ENCODE measurements at regions not wholly inside any gene's neighbourhood (a gene's known extent, or its start where the extent isn't known, plus 50 kb on each side); places are given as distances from the start of the nearest gene placed in this dataset.

DNA sequence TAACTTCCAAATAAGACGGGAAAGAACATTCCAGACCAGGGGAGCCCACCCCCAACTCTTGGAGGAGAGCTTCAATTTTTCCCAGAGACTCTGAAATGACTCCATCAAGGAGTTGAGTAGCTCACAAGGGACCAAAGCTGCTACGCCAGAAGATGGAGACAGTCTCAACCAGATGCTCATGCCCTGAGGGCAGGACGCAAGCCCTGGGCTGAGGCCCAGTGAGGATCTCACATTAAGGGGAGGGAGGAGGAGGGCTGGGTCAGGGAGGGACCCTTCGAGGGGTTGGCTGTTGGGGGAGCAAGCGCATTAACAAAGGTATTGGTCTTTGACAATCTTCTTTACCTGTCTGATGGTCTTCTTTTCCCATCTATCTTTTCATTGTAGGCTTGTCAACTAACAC, 141.3 kb upstream of the SLC1A4 start:
- Histone ChIP-seq H3K27ac (no peak overlapping the region), H3K27me3 (no peaks in the 10 kb centered on the region), H3K4me1 (peaks cover 38% of the 10 kb centered on the region), H3K9ac (no peak overlapping the region), H3K4me2 (no peak overlapping the region), H3K9me3 (no peaks in the 10 kb centered on the region), H3K36me3 (no peaks in the 10 kb centered on the region), H4K20me1 (no peaks in the 10 kb centered on the region), H3K4me3 (no peak overlapping the region)
- no peak for TF ChIP-seq Cebpa-rat (IDR thresholded peaks at IDR 0.05)

DNA sequence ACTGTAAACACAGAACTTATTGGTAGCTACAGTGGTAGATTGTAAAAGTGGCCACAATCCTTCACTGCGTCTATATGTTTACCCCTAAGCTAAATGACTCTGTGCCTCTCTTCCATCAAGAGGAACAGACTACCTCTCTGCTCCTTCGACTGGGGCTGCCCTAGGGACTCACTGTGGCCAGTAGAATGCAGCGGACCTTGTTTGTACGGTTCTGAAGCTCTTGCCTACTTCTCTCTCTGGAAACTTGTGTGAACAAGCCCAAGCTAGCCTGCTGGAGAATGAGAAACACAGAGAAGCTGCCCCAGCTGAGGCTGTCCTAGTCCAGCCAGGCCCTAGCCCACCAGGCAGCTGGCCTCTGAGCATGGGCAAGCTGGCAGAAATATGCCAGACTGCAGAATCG, 140.8 kb upstream of the SLC1A4 start:
- H3K27me3 ChIP-seq: no peaks in the 10 kb centered on the region
- peaks cover 43% of the 10 kb centered on the region for H3K4me1 ChIP-seq
- TF ChIP-seq Cebpa-rat (IDR thresholded peaks at IDR 0.05): no peak
- no peak overlapping the region for H3K4me3 ChIP-seq
- H3K9me3 ChIP-seq: no peaks in the 10 kb centered on the region
- no peak overlapping the region for H3K9ac ChIP-seq
- H3K4me2 ChIP-seq: 0 out of 2 replicates have a peak overlapping the region, but pooled peaks have one; percentile 3
- H3K36me3 ChIP-seq: no peaks in the 10 kb centered on the region
- H4K20me1 ChIP-seq: no peaks in the 10 kb centered on the region
- 0 out of 2 replicates have a peak overlapping the region, but pooled peaks have one; percentile 2 for H3K27ac ChIP-seq

DNA sequence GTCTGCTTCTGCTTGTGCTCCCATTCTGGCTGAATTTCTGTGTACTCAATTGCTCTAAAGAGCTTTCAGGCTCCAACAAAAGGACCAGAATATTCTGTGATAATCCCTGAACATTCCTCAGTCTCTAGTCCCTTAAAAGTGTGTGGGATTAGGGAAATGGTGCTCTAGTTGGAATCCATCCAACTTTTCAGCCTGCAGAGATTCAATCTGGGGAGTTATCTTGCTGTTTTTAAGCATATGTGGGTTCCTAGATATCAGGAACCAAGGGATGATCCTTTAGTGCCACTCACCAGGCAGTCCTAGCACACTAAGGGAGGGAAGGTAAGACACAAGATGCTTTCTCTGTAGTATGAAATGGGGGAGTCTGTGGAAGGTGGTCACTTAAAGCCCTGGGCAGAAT, 140.3 kb upstream of the SLC1A4 start:
- H3K36me3 ChIP-seq: no peaks in the 10 kb centered on the region
- H3K27ac ChIP-seq: 0 out of 2 replicates have a peak overlapping the region, but pooled peaks have one; percentile 2
- H3K4me2 ChIP-seq: no peak overlapping the region
- no peak overlapping the region for H3K4me3 ChIP-seq
- no peak for TF ChIP-seq Cebpa-rat (IDR thresholded peaks at IDR 0.05)
- H3K4me1 ChIP-seq: peaks cover 48% of the 10 kb centered on the region
- H3K9ac ChIP-seq: no peak overlapping the region
- no peaks in the 10 kb centered on the region for H3K9me3 ChIP-seq
- H4K20me1 ChIP-seq: no peaks in the 10 kb centered on the region
- H3K27me3 ChIP-seq: no peaks in the 10 kb centered on the region

DNA sequence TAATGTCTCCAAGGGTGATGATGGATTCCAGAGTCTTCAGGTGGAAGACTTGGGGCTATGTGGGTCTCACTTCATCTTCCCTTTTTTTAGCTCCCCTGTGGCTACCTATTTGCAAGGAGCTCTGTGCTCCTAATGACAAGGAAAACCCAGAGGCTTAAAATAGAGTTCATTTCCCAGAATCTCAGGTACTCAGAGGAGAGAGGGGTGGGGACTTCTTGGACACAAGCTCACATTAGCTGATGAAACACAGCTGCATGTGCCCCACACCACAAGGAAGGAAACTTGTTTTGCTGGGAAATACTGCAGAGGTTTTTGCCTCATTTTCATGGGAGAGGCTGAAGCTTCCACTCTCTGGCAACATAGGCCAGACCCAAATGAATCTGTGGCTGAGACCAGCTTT, 138.6 kb upstream of the SLC1A4 start:
- no peak for TF ChIP-seq Cebpa-rat (IDR thresholded peaks at IDR 0.05)
- no peak overlapping the region for H3K9ac ChIP-seq

DNA sequence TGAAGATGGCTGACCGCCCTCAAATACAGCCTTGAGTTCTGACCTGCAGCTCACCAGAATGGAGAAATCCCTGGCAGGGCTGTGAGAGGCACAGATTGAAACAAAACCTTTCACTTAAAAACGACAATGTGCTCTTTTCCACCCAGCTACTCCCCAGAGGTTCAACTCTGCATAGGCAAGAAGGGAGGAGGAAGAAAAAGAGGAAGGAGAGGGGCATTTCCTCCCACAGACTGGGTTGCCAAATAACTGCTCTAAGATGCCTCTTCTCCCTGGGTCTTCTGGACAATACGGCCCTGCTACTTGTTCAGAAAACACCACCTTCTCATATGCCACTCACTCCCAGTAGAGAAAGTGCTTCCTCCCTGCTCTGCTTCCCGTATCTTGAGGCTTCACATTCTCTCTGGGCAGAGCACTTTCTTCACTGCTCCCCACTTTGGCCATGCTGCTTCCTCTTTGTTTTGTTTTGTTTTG, 136.4 kb upstream of the SLC1A4 start:
- Histone ChIP-seq H3K4me2 (peak overlapping the region; percentile 76), H3K27ac (peak overlapping the region; percentile 82)
- no peak for TF ChIP-seq Cebpa-rat (IDR thresholded peaks at IDR 0.05)

More for the DNA sequence above, 138.6 kb upstream of the SLC1A4 start:
- Histone ChIP-seq H3K4me2 (no peak overlapping the region), H3K27me3 (no peaks in the 10 kb centered on the region), H3K4me3 (no peak overlapping the region), H3K9me3 (no peaks in the 10 kb centered on the region), H3K27ac (no peak overlapping the region), H3K4me1 (peaks cover 51% of the 10 kb centered on the region), H3K36me3 (no peaks in the 10 kb centered on the region), H4K20me1 (no peaks in the 10 kb centered on the region)

DNA sequence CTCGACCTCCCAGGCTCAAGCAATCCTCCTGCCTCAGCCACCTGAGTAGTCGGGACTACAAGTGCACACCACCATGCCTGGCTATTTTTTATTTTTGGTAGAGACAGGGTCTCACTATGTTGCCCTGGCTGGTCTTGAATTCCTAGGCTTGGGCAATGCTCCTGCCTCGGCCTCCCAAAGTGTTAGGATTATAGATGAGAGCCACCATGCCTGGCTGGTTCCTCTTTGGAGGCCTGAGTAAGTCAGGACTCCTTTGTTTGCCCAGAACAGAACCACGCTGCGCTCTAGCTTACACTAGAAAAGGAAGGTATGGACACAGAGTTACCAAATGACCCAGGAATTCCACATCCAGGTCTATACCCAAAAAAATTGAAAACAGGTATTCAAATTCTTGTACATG, 135.9 kb upstream of the SLC1A4 start:
- H4K20me1 ChIP-seq: no peaks in the 10 kb centered on the region
- peaks cover 58% of the 10 kb centered on the region for H3K4me1 ChIP-seq
- peak overlapping the region; percentile 29; the same call in 1 of the 2 replicates for H3K4me3 ChIP-seq
- no peaks in the 10 kb centered on the region for H3K9me3 ChIP-seq
- peak overlapping the region; percentile 82 for H3K27ac ChIP-seq
- peak overlapping the region; percentile 76 for H3K4me2 ChIP-seq
- peak overlapping the region; percentile 53; the same call in 1 of the 2 replicates for H3K9ac ChIP-seq
- peaks cover 21% of the 10 kb centered on the region for H3K27me3 ChIP-seq
- no peak for TF ChIP-seq Cebpa-rat (IDR thresholded peaks at IDR 0.05)
- H3K36me3 ChIP-seq: no peaks in the 10 kb centered on the region

More for the DNA sequence above, 136.4 kb upstream of the SLC1A4 start:
- peaks cover 16% of the 10 kb centered on the region for H3K27me3 ChIP-seq
- no peaks in the 10 kb centered on the region for H3K9me3 ChIP-seq
- no peaks in the 10 kb centered on the region for H3K36me3 ChIP-seq
- peak overlapping the region; percentile 53 for H3K9ac ChIP-seq
- H3K4me3 ChIP-seq: peak overlapping the region; percentile 29; the same call in 1 of the 2 replicates
- peaks cover 54% of the 10 kb centered on the region for H3K4me1 ChIP-seq
- H4K20me1 ChIP-seq: no peaks in the 10 kb centered on the region

DNA sequence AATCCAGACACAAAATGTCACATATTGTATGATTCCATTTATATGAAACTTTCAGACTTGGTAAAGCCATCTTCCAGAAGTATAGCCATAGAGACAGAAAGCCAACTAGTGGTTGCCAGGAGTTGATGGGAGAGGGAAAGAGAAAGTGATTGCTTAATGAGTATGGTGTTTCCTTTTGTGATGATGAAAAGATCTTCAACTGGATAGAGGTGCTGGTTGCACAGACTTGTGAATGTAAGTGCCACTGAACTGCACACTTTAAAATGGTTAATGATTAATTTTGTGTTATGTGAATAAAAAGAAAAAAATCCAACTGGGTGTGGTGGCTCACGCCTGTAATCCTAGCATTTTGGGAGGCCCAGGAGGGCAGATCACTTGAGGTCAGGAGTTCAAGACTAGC, 135.3 kb upstream of the SLC1A4 start:
- no peaks in the 10 kb centered on the region for H4K20me1 ChIP-seq
- H3K9me3 ChIP-seq: no peaks in the 10 kb centered on the region
- no peak overlapping the region for H3K4me2 ChIP-seq
- no peak overlapping the region for H3K4me3 ChIP-seq
- TF ChIP-seq Cebpa-rat (IDR thresholded peaks at IDR 0.05): no peak
- peaks cover 27% of the 10 kb centered on the region for H3K27me3 ChIP-seq
- H3K36me3 ChIP-seq: no peaks in the 10 kb centered on the region
- H3K9ac ChIP-seq: no peak overlapping the region
- peaks cover 58% of the 10 kb centered on the region for H3K4me1 ChIP-seq
- no peak overlapping the region for H3K27ac ChIP-seq

DNA sequence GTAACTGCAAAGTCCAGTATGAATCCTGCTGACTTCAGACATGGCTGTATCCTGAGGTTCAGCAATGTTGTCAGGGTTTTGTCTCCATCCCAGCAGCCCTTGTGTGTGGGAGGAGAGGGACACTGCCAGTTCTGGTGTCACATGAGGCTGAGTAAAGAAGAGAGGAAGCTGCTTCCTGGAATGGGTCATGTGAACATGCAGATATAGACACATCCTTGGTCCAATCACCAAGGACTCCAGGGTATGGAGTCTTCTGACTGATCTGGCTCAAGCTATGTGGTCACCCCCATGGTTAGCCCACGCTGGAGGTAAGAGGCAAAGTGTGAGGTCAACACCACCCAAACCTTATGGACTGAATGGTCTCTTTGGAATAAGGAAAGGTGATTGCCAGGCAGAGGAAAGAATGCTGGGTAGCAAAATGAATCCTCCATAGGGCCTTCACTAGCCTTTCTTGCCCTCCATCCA, 134.4 kb upstream of the SLC1A4 start:
- Histone ChIP-seq H3K9ac (no peak overlapping the region), H3K27ac (no peak overlapping the region), H3K27me3 (peaks cover 36% of the 10 kb centered on the region), H4K20me1 (peaks cover 5% of the 10 kb centered on the region; the same call in 1 of the 2 replicates), H3K9me3 (no peaks in the 10 kb centered on the region), H3K4me2 (no peak overlapping the region), H3K36me3 (no peaks in the 10 kb centered on the region), H3K4me3 (no peak overlapping the region), H3K4me1 (peaks cover 67% of the 10 kb centered on the region)
- no peak for TF ChIP-seq Cebpa-rat (IDR thresholded peaks at IDR 0.05)

DNA sequence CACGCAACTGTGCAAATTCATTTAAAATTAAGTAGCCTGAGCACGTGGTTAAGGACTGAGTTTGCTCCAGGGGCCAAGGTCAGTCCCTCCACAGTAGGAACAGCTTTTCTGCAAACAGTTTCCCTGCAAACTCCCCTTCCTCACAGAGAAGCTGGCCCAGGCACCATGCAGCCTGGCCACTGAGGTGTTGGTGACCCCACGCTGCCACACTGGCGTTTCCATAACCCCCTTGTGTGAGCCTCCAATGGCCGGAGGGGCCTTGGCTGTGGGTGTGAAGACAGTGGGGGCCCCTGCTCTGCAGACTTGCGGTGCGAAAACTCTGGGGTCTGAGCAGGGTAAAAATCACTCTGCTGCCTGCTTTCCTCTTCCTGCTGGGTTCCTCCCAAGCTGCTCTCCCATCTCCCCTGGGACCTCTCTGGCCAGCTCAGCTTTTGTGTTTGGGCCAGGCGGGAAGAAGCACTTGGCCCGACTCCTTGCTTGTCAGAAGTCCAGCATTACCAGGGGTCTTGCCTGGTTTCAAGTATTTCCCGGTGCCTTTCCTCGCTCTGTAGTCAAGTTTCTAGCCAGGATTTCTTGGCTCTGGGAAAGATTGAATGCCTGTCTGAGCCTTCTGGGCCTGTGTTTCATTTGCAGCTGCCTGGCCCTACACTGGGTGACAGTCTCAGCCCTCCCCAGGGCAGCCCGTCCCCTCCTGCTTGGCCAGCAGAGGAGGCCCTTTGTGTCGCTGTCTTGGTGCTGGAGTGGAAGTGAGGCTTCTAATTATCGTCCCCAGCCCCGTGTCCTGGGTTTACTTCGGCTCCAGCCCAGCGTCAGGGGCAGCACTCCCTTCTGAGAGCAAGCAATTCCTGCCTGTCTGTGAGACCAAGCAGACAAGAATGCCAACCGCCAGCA, 131.4 kb upstream of the SLC1A4 start:
- no peak for TF ChIP-seq Cebpa-rat (IDR thresholded peaks at IDR 0.05)
- peaks cover 66% of the 10 kb centered on the region for H3K27me3 ChIP-seq
- H3K9me3 ChIP-seq: peaks cover 6% of the 10 kb centered on the region; the same call in 1 of the 2 replicates
- no peak overlapping the region for H3K4me3 ChIP-seq
- H3K9ac ChIP-seq: peak overlapping the region; percentile 4; the same call in 1 of the 2 replicates
- no peaks in the 10 kb centered on the region for H3K36me3 ChIP-seq
- peaks cover 6% of the 10 kb centered on the region; the same call in 1 of the 2 replicates for H4K20me1 ChIP-seq
- H3K4me1 ChIP-seq: peaks cover 67% of the 10 kb centered on the region
- H3K27ac ChIP-seq: no peak overlapping the region
- H3K4me2 ChIP-seq: peak overlapping the region; percentile 94

All from BLaER1 (cell line).